HG03060 (cell line): ENCODE measurements at regions not wholly inside any gene's neighbourhood (a gene's known extent, or its start where the extent isn't known, plus 50 kb on each side); places are given as distances from the start of the nearest gene placed in this dataset.
"Not testable (repeated sequence)": the region's sequence is repeated elsewhere in the genome, so short reads cannot be mapped to it uniquely, and the experiment has no call there.

Experiments
- ATAC-seq: cut with Tn5 transposase; IDR thresholded peaks from one replicate; pipeline ENCODE4 v1.9.1; 2021; ENCODE audit warnings: low read depth, moderate number of reproducible peaks; ENCODE audit not compliant: unreplicated experiment

- no peak for ATAC-seq
Measured at GRCh38 chr15:20348291-20348899, 193.2 kb downstream of the GOLGA6L6 start.

- ATAC-seq, result no peak
Measured at GRCh38 chr15:20346082-20346805, 195.4 kb downstream of the GOLGA6L6 start.

- ATAC-seq, result no peak
Measured at GRCh38 chr15:20345401-20345958, 196.1 kb downstream of the GOLGA6L6 start.

GRCh38 chr15:20344601-20345400, 196.8 kb downstream of the GOLGA6L6 start:
- no peak for ATAC-seq

GRCh38 chr15:20343395-20344211, 198.0 kb downstream of the GOLGA6L6 start:
- not testable (repeated sequence) for ATAC-seq

GRCh38 chr15:20342601-20343394, 198.8 kb downstream of the GOLGA6L6 start:
- ATAC-seq, result not testable (repeated sequence)

- ATAC-seq, result no peak
Measured at GRCh38 chr15:20341901-20342600, 199.5 kb downstream of the GOLGA6L6 start.

- ATAC-seq, result no peak
Measured at GRCh38 chr15:20340931-20341661, 200.5 kb downstream of the GOLGA6L6 start.

GRCh38 chr15:20340331-20340811, 201.2 kb downstream of the GOLGA6L6 start:
- no peak for ATAC-seq

GRCh38 chr15:20339086-20339791, 202.4 kb downstream of the GOLGA6L6 start:
- ATAC-seq, result not testable (repeated sequence)

GRCh38 chr15:20338671-20339070, 202.9 kb downstream of the GOLGA6L6 start:
- ATAC-seq, result not testable (repeated sequence)

- not testable (repeated sequence) for ATAC-seq
Measured at GRCh38 chr15:20337238-20337637, 204.4 kb downstream of the GOLGA6L6 start.

- ATAC-seq, result not testable (repeated sequence)
Measured at GRCh38 chr15:20334451-20334850, 207.1 kb downstream of the GOLGA6L6 start.

GRCh38 chr15:20325751-20326150, 215.8 kb downstream of the GOLGA6L6 start:
- ATAC-seq, result not testable (repeated sequence)

- not testable (repeated sequence) for ATAC-seq
Measured at GRCh38 chr15:20317132-20317531, 224.5 kb downstream of the GOLGA6L6 start.

- ATAC-seq, result not testable (repeated sequence)
Measured at GRCh38 chr15:20311014-20311680, 230.5 kb downstream of the GOLGA6L6 start.

- ATAC-seq, result no peak
Measured at GRCh38 chr15:20310603-20311002, 231.0 kb downstream of the GOLGA6L6 start.
